HG03565 (cell line): ENCODE measurements at regions not wholly inside any gene's neighbourhood (a gene's known extent, or its start where the extent isn't known, plus 50 kb on each side); places are given as distances from the start of the nearest gene placed in this dataset.

Experiments used
- ATAC-seq: cut with Tn5 transposase; IDR thresholded peaks from one replicate; pipeline ENCODE4 v1.9.1; 2021; ENCODE audit warnings: mild to moderate bottlenecking, moderate library complexity; ENCODE audit not compliant: unreplicated experiment

GRCh38 chr2:150167711-150168110, 319.8 kb downstream of the RND3 start:
- ATAC-seq = peak; percentile 100

GRCh38 chr2:150166313-150167051, 321.0 kb downstream of the RND3 start:
- ATAC-seq = no peak

GRCh38 chr2:150165988-150166312, 321.5 kb downstream of the RND3 start:
- ATAC-seq = no peak

- no peak for ATAC-seq
Observed at GRCh38 chr2:150165442-150165841, 322.0 kb downstream of the RND3 start.

- ATAC-seq = no peak
Observed at GRCh38 chr2:150162241-150162942, 325.1 kb downstream of the RND3 start.

GRCh38 chr2:150160058-150160457, 327.4 kb downstream of the RND3 start:
- no peak for ATAC-seq

- ATAC-seq = no peak
Observed at GRCh38 chr2:150159300-150159699, 328.2 kb downstream of the RND3 start.

- ATAC-seq = no peak
Observed at GRCh38 chr2:150156876-150157275, 330.6 kb downstream of the RND3 start.

GRCh38 chr2:150156415-150156814, 331.1 kb downstream of the RND3 start:
- ATAC-seq = no peak

- no peak for ATAC-seq
Observed at GRCh38 chr2:150154308-150154797, 333.1 kb downstream of the RND3 start.

- ATAC-seq = no peak
Observed at GRCh38 chr2:150153646-150154307, 333.7 kb downstream of the RND3 start.

- no peak for ATAC-seq
Observed at GRCh38 chr2:150152230-150152629, 335.2 kb downstream of the RND3 start.

- ATAC-seq = no peak
Observed at GRCh38 chr2:150150144-150150543, 337.3 kb downstream of the RND3 start.

GRCh38 chr2:150147889-150148683, 339.4 kb downstream of the RND3 start:
- ATAC-seq = no peak

- ATAC-seq = no peak
Observed at GRCh38 chr2:150146879-150147278, 340.6 kb downstream of the RND3 start.

GRCh38 chr2:150145299-150145692, 342.2 kb downstream of the RND3 start:
- ATAC-seq = no peak

GRCh38 chr2:150144546-150145298, 342.7 kb downstream of the RND3 start:
- no peak for ATAC-seq

GRCh38 chr2:150143087-150143536, 344.4 kb downstream of the RND3 start:
- no peak for ATAC-seq

GRCh38 chr2:150142561-150142960, 344.9 kb downstream of the RND3 start:
- ATAC-seq = no peak
